Right lobe of liver (tissue), 4 donors: ENCODE measurements at regions not wholly inside any gene's neighbourhood (a gene's known extent, or its start where the extent isn't known, plus 50 kb on each side); places are given as distances from the start of the nearest gene placed in this dataset.

Experiments
- CTCF ChIP-seq, 4 donors: fragments of 200-600 bp in 3 of 4; fragments of 450-650 bp in 1 of 4; IDR thresholded peaks; one replicate each; pipeline versions ENCODE4 v1.5.1 to v1.8.0; 2016 to 2022; ENCODE audit warnings: antibody characterized with exemption in 4 of 4, mild to moderate bottlenecking in 2 of 4
- POLR2A ChIP-seq: fragments of 450-650 bp; IDR thresholded peaks from one replicate; pipeline ENCODE4 v1.6.1; 2017; ENCODE audit warnings: antibody characterized with exemption, mild to moderate bottlenecking
- donor health status: DM: no; HTN: no; CAD: no.
- donor health status: DM: no; HTN: no; CAD: no.
- donor health status: DM: no; HTN: yes; CAD: no.

GRCh38 chr1:71228742-71229365, 148.0 kb upstream of the ZRANB2 start:
- TF ChIP-seq CTCF (IDR thresholded peaks at IDR 0.05) (no peak), POLR2A (no peak)
